ENCODE measurements at regions not wholly inside any gene's neighbourhood (a gene's known extent, or its start where the extent isn't known, plus 50 kb on each side); places are given as distances from the start of the nearest gene placed in this dataset.

- H4K20me1 ChIP-seq (ENCODE audit: insufficient read depth), result no peaks in the 10 kb centered on the region
- no peak for DNase-seq
- no peaks in the 10 kb centered on the region for H3K79me2 ChIP-seq (ENCODE audit: insufficient read depth)
- H3K9me2 ChIP-seq, result no peaks in the 10 kb centered on the region
- 70% methylated on average over 4 of the region's 4 CpGs for WGBS (ENCODE audit: low lambda C conversion rate)
- H3K27ac ChIP-seq (ENCODE audit: low read depth in 2 of 2, low read length in 1 of 2), result peak overlapping the region in 1 of 2 experiments; percentile 15; a peak in 1 of 4 replicates
- H2AFZ ChIP-seq (ENCODE audit: low read depth), result no peak overlapping the region
- no peaks in the 10 kb centered on the region for H3K36me3 ChIP-seq (replicated peaks in 1 of 2; ENCODE audit: control insufficient read depth in 1 of 2, insufficient read depth in 2 of 2, low read length in 1 of 2)
- H3K4me3 ChIP-seq (ENCODE audit: low read depth in 2 of 2, low read length in 1 of 2), result no peak overlapping the region
- peak overlapping the region; percentile 52 for H3K4me2 ChIP-seq
- ChIA-PET POLR2A (no interaction called here), CTCF (no interaction called here)
- H3K4me1 ChIP-seq (ENCODE audit: control insufficient read depth in 1 of 2, insufficient read depth in 2 of 2, low read depth in 1 of 2, low read length in 1 of 2), result peaks cover 6 to 18% of the 10 kb centered on the region in 2 experiments; a peak in 3 of 4 replicates
- H3K9me3 ChIP-seq, result no peaks in the 10 kb centered on the region
- no peaks in the 10 kb centered on the region for H3K27me3 ChIP-seq (ENCODE audit: insufficient read depth)
- no peaks in the 10 kb centered on the region for H3F3A ChIP-seq (replicated peaks; ENCODE audit: insufficient read depth)
- TF ChIP-seq TAF1 (IDR thresholded peaks at IDR 0.05; ENCODE audit: borderline replicate concordance, low read depth, low read length) (no peak), POLR2AphosphoS5 (IDR thresholded peaks at IDR 0.05; ENCODE audit: low read depth, low read length) (no peak), RAD21 (IDR thresholded peaks at IDR 0.05; ENCODE audit: low read length) (no peak), JUND (IDR thresholded peaks at IDR 0.05) (no peak), RXRA (IDR thresholded peaks at IDR 0.05; ENCODE audit: borderline replicate concordance, low read depth) (no peak), GABPA (IDR thresholded peaks at IDR 0.05; ENCODE audit: low read depth) (no peak), PBX3 (IDR thresholded peaks at IDR 0.05) (no peak), FOSL2 (IDR thresholded peaks at IDR 0.05; ENCODE audit: borderline replicate concordance, low read depth) (no peak), NFIC (IDR thresholded peaks at IDR 0.05; ENCODE audit: borderline replicate concordance) (no peak), ELF1 (IDR thresholded peaks at IDR 0.05) (no peak), RFX5 (IDR thresholded peaks at IDR 0.05; ENCODE audit: low read length) (no peak), MEF2A (IDR thresholded peaks at IDR 0.05; ENCODE audit: borderline replicate concordance, low read depth) (no peak), USF2 (IDR thresholded peaks at IDR 0.05; ENCODE audit: borderline replicate concordance, low read depth, low read length) (no peak), ZBTB33 (IDR thresholded peaks at IDR 0.05; ENCODE audit: borderline replicate concordance, low read depth) (no peak)
- no peak overlapping the region for H3K9ac ChIP-seq
These were observed 567.4 kb downstream of the CCDC171 start for GRCh38 chr9:16120231-16120641.

- H3K9ac ChIP-seq, result no peak overlapping the region
- H3K4me2 ChIP-seq, result no peak overlapping the region
- TF ChIP-seq EZH2phosphoT487 (IDR thresholded peaks at IDR 0.05; ENCODE audit: borderline replicate concordance, low read depth) (no peak), CHD2 (IDR thresholded peaks at IDR 0.05; ENCODE audit: low read length, partially characterized antibody) (no peak), MXI1 (IDR thresholded peaks at IDR 0.05; ENCODE audit: low read depth, low read length) (no peak), GABPA (IDR thresholded peaks at IDR 0.05; ENCODE audit: low read depth) (no peak), GATA2 (CRISPR knock-in tag; IDR thresholded peaks at IDR 0.05) (no peak), RAD21 (IDR thresholded peaks at IDR 0.05; ENCODE audit: low read length) (no peak), PBX3 (IDR thresholded peaks at IDR 0.05) (no peak), RFX5 (IDR thresholded peaks at IDR 0.05; ENCODE audit: low read length) (no peak), FOXJ3 (CRISPR knock-in tag; IDR thresholded peaks at IDR 0.05) (no peak), SMC3 (IDR thresholded peaks at IDR 0.05; ENCODE audit: low read depth, low read length) (no peak), YY1 (IDR thresholded peaks at IDR 0.05; ENCODE audit: low read depth) (no peak)
These were observed 567.9 kb downstream of the CCDC171 start for GRCh38 chr9:16120727-16121126.

More at GRCh38 chr9:16120727-16121126, 567.9 kb downstream of the CCDC171 start:
- no peak overlapping the region for H2AFZ ChIP-seq (ENCODE audit: low read depth)
- 98% methylated on average over 3 of the region's 7 CpGs for WGBS (ENCODE audit: low lambda C conversion rate)
- H3K27ac ChIP-seq (ENCODE audit: low read depth in 2 of 2, low read length in 1 of 2), result no peak overlapping the region
- H3K9me3 ChIP-seq, result no peaks in the 10 kb centered on the region
- no peaks in the 10 kb centered on the region for H3K79me2 ChIP-seq (ENCODE audit: insufficient read depth)
- no peaks in the 10 kb centered on the region for H3K9me2 ChIP-seq
- H3K27me3 ChIP-seq (ENCODE audit: insufficient read depth), result no peaks in the 10 kb centered on the region
- no peaks in the 10 kb centered on the region for H3K36me3 ChIP-seq (replicated peaks in 1 of 2; ENCODE audit: control insufficient read depth in 1 of 2, insufficient read depth in 2 of 2, low read length in 1 of 2)
- no peak overlapping the region for H3K4me3 ChIP-seq (ENCODE audit: low read depth in 2 of 2, low read length in 1 of 2)
- no peaks in the 10 kb centered on the region for H3F3A ChIP-seq (replicated peaks; ENCODE audit: insufficient read depth)
- CTCF ChIA-PET, result no interaction called here
- no peaks in the 10 kb centered on the region for H4K20me1 ChIP-seq (ENCODE audit: insufficient read depth)
- DNase-seq, result no peak
- peaks cover 6 to 18% of the 10 kb centered on the region in 2 experiments; a peak in 3 of 4 replicates for H3K4me1 ChIP-seq (ENCODE audit: control insufficient read depth in 1 of 2, insufficient read depth in 2 of 2, low read depth in 1 of 2, low read length in 1 of 2)
- POLR2A ChIA-PET, result no interaction called here

Measured in SK-N-SH (cell line).